RWPE2 (cell line): ENCODE measurements at regions not wholly inside any gene's neighbourhood (a gene's known extent, or its start where the extent isn't known, plus 50 kb on each side); places are given as distances from the start of the nearest gene placed in this dataset.

Experiments used
- ATAC-seq: fragments of 200-7000 bp; cut with Tn5 transposase; 3 replicates; pipeline ENCODE4 v1.9.1; 2021; ENCODE audit warnings: low read depth
- DNase-seq: peaks from one replicate; pipeline ENCODE4 v3.0.0-alpha.2; 2020; ENCODE audit warnings: low spot score
- H3K27ac ChIP-seq: fragments of 450-650 bp; 2 replicates; pipeline ENCODE4 v1.5.1; 2017; ENCODE audit warnings: mild to moderate bottlenecking; ENCODE audit not compliant: poor library complexity, severe bottlenecking
- H3K27me3 ChIP-seq: fragments of 250-450 bp; sonication (Bioruptor Pico); 2 replicates; pipeline ENCODE4 v1.5.1; 2021; ENCODE audit warnings: mild to moderate bottlenecking, moderate library complexity; ENCODE audit not compliant: insufficient read depth, poor library complexity, severe bottlenecking
- H3K36me3 ChIP-seq: fragments of 250-450 bp; sonication (Bioruptor Pico); 2 replicates; pipeline ENCODE4 v1.5.1; 2020; ENCODE audit warnings: low read depth, mild to moderate bottlenecking, moderate library complexity
- H3K4me1 ChIP-seq: fragments of 250-450 bp; sonication (Bioruptor Pico); 2 replicates; pipeline ENCODE4 v1.5.1; 2021; ENCODE audit warnings: mild to moderate bottlenecking, moderate library complexity; ENCODE audit not compliant: insufficient read depth, poor library complexity, severe bottlenecking
- H3K4me3 ChIP-seq: fragments of 250-450 bp; sonication (Bioruptor Pico); 2 replicates; pipeline ENCODE4 v1.5.1; 2021; ENCODE audit warnings: mild to moderate bottlenecking, moderate library complexity; ENCODE audit not compliant: severe bottlenecking
- H3K9me3 ChIP-seq: fragments of 250-450 bp; sonication (Bioruptor Pico); 2 replicates; pipeline ENCODE4 v1.5.1; 2021; ENCODE audit warnings: mild to moderate bottlenecking, moderate library complexity; ENCODE audit not compliant: severe bottlenecking
- CTCF ChIP-seq: fragments of 450-650 bp; IDR thresholded peaks from one replicate; pipeline ENCODE4 v1.5.1; 2017; ENCODE audit warnings: mild to moderate bottlenecking, moderate library complexity; ENCODE audit not compliant: poor library complexity, severe bottlenecking

- no peaks in the 10 kb centered on the region for H3K27me3 ChIP-seq
- H3K4me1 ChIP-seq, result no peaks in the 10 kb centered on the region
- no peak for TF ChIP-seq CTCF
- no peak overlapping the region for H3K4me3 ChIP-seq
- H3K36me3 ChIP-seq, result no peaks in the 10 kb centered on the region
- DNase-seq (no peak), ATAC-seq (no peak)
- no peak overlapping the region for H3K27ac ChIP-seq
- no peaks in the 10 kb centered on the region for H3K9me3 ChIP-seq
Observed at GRCh38 chr11:30730011-30730410, 143.9 kb upstream of the MPPED2 start.

DNA sequence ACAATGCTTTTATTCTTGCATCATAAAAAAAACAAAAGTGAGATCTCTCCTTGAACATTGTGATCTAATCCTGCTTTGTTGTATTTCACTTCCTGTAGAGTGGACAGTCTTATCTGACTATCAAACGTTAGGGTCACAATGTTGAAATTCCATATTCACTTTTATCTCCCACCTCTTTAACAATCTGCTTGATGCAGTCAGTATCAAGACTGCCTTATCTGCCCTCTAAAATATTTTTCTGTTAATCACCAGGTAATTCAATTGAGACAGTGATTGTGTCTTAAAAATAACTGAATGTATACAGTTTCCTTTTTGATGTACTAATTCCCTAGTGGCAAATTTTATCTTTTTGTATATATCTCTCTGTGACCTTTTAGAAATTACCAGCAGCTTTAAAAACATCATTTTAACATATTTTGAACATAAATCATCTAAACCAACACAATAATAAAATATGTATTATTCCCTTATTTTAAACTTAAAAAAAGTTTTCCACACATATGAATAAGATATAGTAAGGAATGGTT is 143.1 kb upstream of the MPPED2 start:
- Histone ChIP-seq H3K4me3 (no peak overlapping the region), H3K36me3 (no peaks in the 10 kb centered on the region), H3K4me1 (no peaks in the 10 kb centered on the region), H3K27ac (no peak overlapping the region), H3K9me3 (no peaks in the 10 kb centered on the region), H3K27me3 (no peaks in the 10 kb centered on the region)
- no peak for ATAC-seq
- no peak for TF ChIP-seq CTCF
- DNase-seq, result no peak

- Histone ChIP-seq H3K27ac (no peak overlapping the region), H3K4me3 (no peak overlapping the region), H3K36me3 (no peaks in the 10 kb centered on the region), H3K9me3 (no peaks in the 10 kb centered on the region), H3K4me1 (no peaks in the 10 kb centered on the region), H3K27me3 (no peaks in the 10 kb centered on the region)
- ATAC-seq (no peak), DNase-seq (no peak)
- TF ChIP-seq CTCF, result no peak
Observed at GRCh38 chr11:30725645-30726195, 139.6 kb upstream of the MPPED2 start.

DNA sequence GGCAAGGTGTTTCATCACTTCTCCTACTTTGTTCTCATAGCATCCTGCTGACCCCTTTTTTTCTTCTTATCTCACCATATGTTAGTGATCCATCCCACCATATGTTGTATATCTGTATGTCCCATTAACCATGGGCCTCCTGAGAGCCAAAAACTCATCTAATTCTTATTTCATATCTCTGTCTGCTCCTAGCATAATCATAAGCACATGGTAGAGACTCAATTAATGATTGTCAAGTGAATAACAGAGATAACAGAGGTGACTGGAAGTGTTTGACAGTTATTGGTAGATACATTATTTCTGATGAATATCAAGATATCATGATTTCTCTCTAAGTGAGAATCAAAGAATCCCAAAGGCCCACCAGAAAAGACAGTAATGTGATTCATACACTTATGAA is 138.1 kb upstream of the MPPED2 start:
- ATAC-seq (no peak), DNase-seq (no peak)
- H3K27me3 ChIP-seq, result no peaks in the 10 kb centered on the region
- H3K9me3 ChIP-seq, result no peaks in the 10 kb centered on the region
- H3K4me1 ChIP-seq, result no peaks in the 10 kb centered on the region
- no peak overlapping the region for H3K27ac ChIP-seq
- H3K4me3 ChIP-seq, result no peak overlapping the region
- no peak for TF ChIP-seq CTCF
- H3K36me3 ChIP-seq, result no peaks in the 10 kb centered on the region

GRCh38 chr11:30719371-30719770 is 133.2 kb upstream of the MPPED2 start:
- Histone ChIP-seq H3K36me3 (no peaks in the 10 kb centered on the region), H3K27ac (no peak overlapping the region), H3K4me3 (no peak overlapping the region), H3K4me1 (no peaks in the 10 kb centered on the region), H3K9me3 (no peaks in the 10 kb centered on the region), H3K27me3 (no peaks in the 10 kb centered on the region)
- DNase-seq (no peak), ATAC-seq (no peak)
- TF ChIP-seq CTCF, result no peak
